ENCODE measurements at regions not wholly inside any gene's neighbourhood (a gene's known extent, or its start where the extent isn't known, plus 50 kb on each side); places are given as distances from the start of the nearest gene placed in this dataset.
"Not testable (repeated sequence)": the region's sequence is repeated elsewhere in the genome, so short reads cannot be mapped to it uniquely, and the experiment has no call there.

GRCh38 chr3:5690904-5691532 lies 503.5 kb downstream of the EDEM1 start:
- intact Hi-C loops (cut with DNase I; ENCODE audit: low total_unique reads), result no loop called here
- WGBS, 2 donors, result 79 to 91% methylated on average over 3 of the region's 3 CpGs

GRCh38 chr3:5692446-5692845 lies 504.9 kb downstream of the EDEM1 start:
- DNase-seq (ENCODE audit: low spot score in 2 of 2), result no peak
- 66 to 74% methylated on average over 7 of the region's 7 CpGs for WGBS, 2 donors
- intact Hi-C loops (cut with DNase I; ENCODE audit: low total_unique reads), result no loop called here
- TF ChIP-seq CTCF (IDR thresholded peaks at IDR 0.05) (no peak), POLR2A (IDR thresholded peaks at IDR 0.05) (no peak)
- H3K4me3 ChIP-seq (ENCODE audit: low read depth, poor library complexity, severe bottlenecking), result no peak overlapping the region

More at GRCh38 chr3:5690904-5691532, 503.5 kb downstream of the EDEM1 start:
- no peak overlapping the region for H3K4me3 ChIP-seq (ENCODE audit: low read depth, poor library complexity, severe bottlenecking)
- TF ChIP-seq CTCF (IDR thresholded peaks at IDR 0.05) (no peak), POLR2A (IDR thresholded peaks at IDR 0.05) (no peak)
- DNase-seq (ENCODE audit: low spot score in 2 of 2), result no peak

- no peak for DNase-seq (ENCODE audit: low spot score in 2 of 2)
- H3K4me3 ChIP-seq (ENCODE audit: low read depth, poor library complexity, severe bottlenecking), result no peak overlapping the region
- TF ChIP-seq POLR2A (IDR thresholded peaks at IDR 0.05) (no peak), CTCF (IDR thresholded peaks at IDR 0.05) (no peak)
- intact Hi-C loops (cut with DNase I; ENCODE audit: low total_unique reads), result no loop called here
- 49 to 57% methylated on average over 1 of the region's 1 CpG for WGBS, 2 donors
Observed at GRCh38 chr3:5694266-5694665, 506.8 kb downstream of the EDEM1 start.

GRCh38 chr3:5698851-5699250 lies 511.3 kb downstream of the EDEM1 start:
- H3K4me3 ChIP-seq (ENCODE audit: low read depth, poor library complexity, severe bottlenecking), result no peak overlapping the region
- no peak for TF ChIP-seq POLR2A (IDR thresholded peaks at IDR 0.05)
- TF ChIP-seq CTCF (IDR thresholded peaks at IDR 0.05), result no peak
- intact Hi-C loops (cut with DNase I; ENCODE audit: low total_unique reads), result no loop called here
- DNase-seq (ENCODE audit: low spot score in 2 of 2), result no peak
- WGBS, 2 donors, result 85 to 94% methylated on average over 9 of the region's 9 CpGs

- no peak overlapping the region for H3K4me3 ChIP-seq (ENCODE audit: low read depth, poor library complexity, severe bottlenecking)
- WGBS, 2 donors, result 88 to 92% methylated on average over 6 of the region's 6 CpGs
- intact Hi-C loops (cut with DNase I; ENCODE audit: low total_unique reads), result no loop called here
- no peak for DNase-seq (ENCODE audit: low spot score in 2 of 2)
- TF ChIP-seq CTCF (IDR thresholded peaks at IDR 0.05), result no peak
- no peak for TF ChIP-seq POLR2A (IDR thresholded peaks at IDR 0.05)
Observed at GRCh38 chr3:5699313-5699712, 511.8 kb downstream of the EDEM1 start.

- intact Hi-C loops (cut with DNase I; ENCODE audit: low total_unique reads), result no loop called here
- no peak for DNase-seq (ENCODE audit: low spot score in 2 of 2)
- no peak overlapping the region for H3K4me3 ChIP-seq (ENCODE audit: low read depth, poor library complexity, severe bottlenecking)
- WGBS, 2 donors, result 83 to 85% methylated on average over 2 of the region's 2 CpGs
- TF ChIP-seq POLR2A (IDR thresholded peaks at IDR 0.05) (no peak), CTCF (IDR thresholded peaks at IDR 0.05) (no peak)
Observed at GRCh38 chr3:5699811-5700210, 512.3 kb downstream of the EDEM1 start.

- H3K4me3 ChIP-seq (ENCODE audit: low read depth, poor library complexity, severe bottlenecking); intact Hi-C loops (cut with DNase I; ENCODE audit: low total_unique reads); DNase-seq (ENCODE audit: low spot score in 2 of 2): not testable (repeated sequence)
- 58 to 75% methylated on average over 2 of the region's 2 CpGs for WGBS, 2 donors
Observed at GRCh38 chr3:5701005-5701404, 513.5 kb downstream of the EDEM1 start.
